ENCODE measurements at regions not wholly inside any gene's neighbourhood (a gene's known extent, or its start where the extent isn't known, plus 50 kb on each side); places are given as distances from the start of the nearest gene placed in this dataset.

DNA sequence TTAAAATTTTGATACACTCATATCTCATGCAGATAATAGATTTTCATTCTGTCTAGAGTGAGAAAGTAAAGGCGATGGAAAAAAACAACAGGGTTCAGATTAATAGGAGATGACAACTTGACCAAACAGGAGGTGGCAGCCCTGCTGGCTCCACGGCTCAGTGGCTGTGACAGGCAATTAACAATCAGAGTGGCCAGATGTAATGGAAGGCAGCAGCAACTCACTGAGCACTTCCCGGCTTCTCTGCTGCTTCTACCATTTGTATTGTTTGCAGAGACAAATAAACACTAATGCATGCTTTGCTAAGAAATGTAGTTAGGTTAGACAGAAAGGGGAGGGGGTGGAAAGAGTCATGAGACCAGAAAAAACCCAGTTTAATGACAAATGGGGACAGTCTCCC lies 473.0 kb upstream of the SLC10A2 start:
- peaks cover 2% of the 10 kb centered on the region; the same call in 1 of the 2 replicates for H3K9me3 ChIP-seq (ENCODE audit: control insufficient read depth, insufficient read depth, low read length)
- no peak overlapping the region for H3K9ac ChIP-seq (ENCODE audit: low read depth, low read length)
- H3K4me1 ChIP-seq (ENCODE audit: insufficient read depth, low read length), result no peaks in the 10 kb centered on the region

GRCh38 chr13:103537616-103538015 lies 471.4 kb upstream of the SLC10A2 start:
- H3K9me3 ChIP-seq (ENCODE audit: control insufficient read depth, insufficient read depth, low read length), result no peaks in the 10 kb centered on the region
- H3K4me1 ChIP-seq (ENCODE audit: insufficient read depth, low read length), result no peaks in the 10 kb centered on the region
- no peaks in the 10 kb centered on the region for H3K36me3 ChIP-seq (ENCODE audit: insufficient read depth, low read length)
- no peak overlapping the region for H3K9ac ChIP-seq (ENCODE audit: low read depth, low read length)

More for the DNA sequence above, 473.0 kb upstream of the SLC10A2 start:
- H3K36me3 ChIP-seq (ENCODE audit: insufficient read depth, low read length), result no peaks in the 10 kb centered on the region

- Histone ChIP-seq H3K9me3 (ENCODE audit: control insufficient read depth, insufficient read depth, low read length) (no peaks in the 10 kb centered on the region), H3K36me3 (ENCODE audit: insufficient read depth, low read length) (no peaks in the 10 kb centered on the region), H3K9ac (ENCODE audit: low read depth, low read length) (no peak overlapping the region), H3K4me1 (ENCODE audit: insufficient read depth, low read length) (no peaks in the 10 kb centered on the region)
Observed at GRCh38 chr13:103531278-103531677, 465.1 kb upstream of the SLC10A2 start.

GRCh38 chr13:103528437-103528836 lies 462.2 kb upstream of the SLC10A2 start:
- Histone ChIP-seq H3K9ac (ENCODE audit: low read depth, low read length) (no peak overlapping the region), H3K36me3 (ENCODE audit: insufficient read depth, low read length) (no peaks in the 10 kb centered on the region), H3K9me3 (ENCODE audit: control insufficient read depth, insufficient read depth, low read length) (no peaks in the 10 kb centered on the region), H3K4me1 (ENCODE audit: insufficient read depth, low read length) (no peaks in the 10 kb centered on the region)

- no peak overlapping the region for H3K9ac ChIP-seq (ENCODE audit: low read depth, low read length)
Observed at GRCh38 chr13:103525530-103525929, 459.3 kb upstream of the SLC10A2 start.

DNA sequence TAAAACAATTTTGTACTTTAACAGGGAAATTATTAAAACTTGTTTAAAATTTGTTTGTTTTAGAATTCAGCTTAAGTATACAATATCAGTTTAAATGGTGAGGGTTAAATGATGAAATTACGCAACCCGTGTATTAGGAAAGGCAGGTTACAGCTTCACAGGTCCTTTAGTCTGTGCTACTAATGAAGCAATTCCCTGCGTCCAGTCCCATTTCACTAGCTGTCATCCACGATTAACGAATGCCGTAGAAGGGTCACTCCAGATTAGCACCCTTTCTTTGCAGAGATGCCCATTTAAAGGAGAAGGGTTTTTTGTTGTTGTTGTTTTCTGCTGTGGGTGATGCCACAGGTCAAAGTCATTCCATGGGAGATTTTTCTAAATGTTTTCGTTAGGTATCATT lies 457.6 kb upstream of the SLC10A2 start:
- Histone ChIP-seq H3K4me1 (ENCODE audit: insufficient read depth, low read length) (no peaks in the 10 kb centered on the region), H3K9ac (ENCODE audit: low read depth, low read length) (no peak overlapping the region), H3K9me3 (ENCODE audit: control insufficient read depth, insufficient read depth, low read length) (no peaks in the 10 kb centered on the region)

More at GRCh38 chr13:103525530-103525929, 459.3 kb upstream of the SLC10A2 start:
- no peaks in the 10 kb centered on the region for H3K4me1 ChIP-seq (ENCODE audit: insufficient read depth, low read length)
- no peaks in the 10 kb centered on the region for H3K9me3 ChIP-seq (ENCODE audit: control insufficient read depth, insufficient read depth, low read length)
- no peaks in the 10 kb centered on the region for H3K36me3 ChIP-seq (ENCODE audit: insufficient read depth, low read length)

DNA sequence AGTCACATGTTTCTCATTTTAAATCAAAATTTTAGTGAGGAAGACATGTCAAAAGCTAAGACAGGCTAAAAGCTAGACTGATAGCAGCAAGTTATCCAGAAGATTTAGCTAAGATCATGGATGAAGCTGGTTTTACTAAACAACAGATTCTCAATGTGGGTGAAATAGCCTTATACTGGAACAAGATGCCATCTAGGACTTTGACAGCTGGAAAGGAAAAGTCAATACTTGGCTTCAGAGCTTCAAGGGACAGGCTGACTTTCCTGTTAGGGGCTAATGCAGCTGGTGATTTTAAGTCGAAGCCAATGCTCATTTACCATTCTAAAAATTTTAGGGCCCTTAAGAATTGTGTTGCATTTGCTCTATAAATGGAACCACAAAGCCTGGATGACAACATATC lies 455.3 kb upstream of the SLC10A2 start:
- Histone ChIP-seq H3K9ac (ENCODE audit: low read depth, low read length) (no peak overlapping the region), H3K9me3 (ENCODE audit: control insufficient read depth, insufficient read depth, low read length) (no peaks in the 10 kb centered on the region), H3K4me1 (ENCODE audit: insufficient read depth, low read length) (no peaks in the 10 kb centered on the region), H3K36me3 (ENCODE audit: insufficient read depth, low read length) (no peaks in the 10 kb centered on the region)

More for the DNA sequence above, 457.6 kb upstream of the SLC10A2 start:
- H3K36me3 ChIP-seq (ENCODE audit: insufficient read depth, low read length), result no peaks in the 10 kb centered on the region

DNA sequence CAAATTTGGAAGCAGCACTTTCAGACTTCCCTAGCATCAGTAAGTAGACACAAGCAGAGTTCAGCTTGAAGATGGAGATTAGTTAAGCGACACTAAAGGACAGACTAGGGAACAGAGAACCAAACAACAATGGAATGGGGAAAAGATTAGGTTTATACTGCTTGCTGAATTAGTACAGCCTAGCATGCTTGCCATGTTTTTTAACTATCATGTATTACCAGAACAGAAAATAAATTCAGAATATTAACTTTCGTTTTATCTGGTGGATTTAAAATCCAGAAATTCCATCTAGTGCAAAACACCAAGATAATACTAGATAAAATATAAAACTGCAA lies 451.5 kb upstream of the SLC10A2 start:
- H3K4me1 ChIP-seq (ENCODE audit: insufficient read depth, low read length), result no peaks in the 10 kb centered on the region
- no peaks in the 10 kb centered on the region for H3K9me3 ChIP-seq (ENCODE audit: control insufficient read depth, insufficient read depth, low read length)
- H3K36me3 ChIP-seq (ENCODE audit: insufficient read depth, low read length), result no peaks in the 10 kb centered on the region
- no peak overlapping the region for H3K9ac ChIP-seq (ENCODE audit: low read depth, low read length)

DNA sequence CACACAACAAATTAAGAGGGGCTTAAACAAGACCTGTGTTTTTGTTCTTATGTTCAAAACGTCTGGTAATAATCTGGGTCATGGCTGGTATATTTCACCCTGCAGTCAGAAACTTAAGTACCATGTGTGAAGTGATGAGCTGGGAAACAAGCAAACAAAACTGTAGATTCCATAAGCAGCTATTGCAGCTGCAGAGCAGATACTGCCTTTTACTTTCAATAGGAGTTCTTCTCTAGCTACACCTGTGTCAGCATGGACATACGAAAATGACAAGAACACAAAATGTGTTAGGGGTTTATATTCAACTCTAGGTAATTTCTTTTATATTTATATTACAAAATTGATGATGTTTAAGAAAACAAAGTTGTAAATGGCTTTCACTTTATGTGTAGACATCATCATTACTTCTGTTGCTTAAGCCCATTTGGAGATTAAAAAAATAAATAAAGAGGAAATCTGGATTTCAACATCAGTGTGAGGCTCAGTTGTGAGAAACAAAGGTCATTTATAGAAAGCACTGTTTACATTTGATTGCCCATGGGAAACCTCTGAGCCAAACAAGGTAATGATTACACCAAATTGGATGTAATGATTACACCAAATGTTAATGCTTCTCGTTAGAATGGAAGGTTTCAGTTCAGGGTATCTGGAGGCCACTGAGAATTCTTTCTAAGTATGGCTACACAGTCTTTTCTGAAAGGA lies 451.0 kb upstream of the SLC10A2 start:
- no peaks in the 10 kb centered on the region for H3K9me3 ChIP-seq (ENCODE audit: control insufficient read depth, insufficient read depth, low read length)
- H3K4me1 ChIP-seq (ENCODE audit: insufficient read depth, low read length), result no peaks in the 10 kb centered on the region
- H3K9ac ChIP-seq (ENCODE audit: low read depth, low read length), result no peak overlapping the region
- H3K36me3 ChIP-seq (ENCODE audit: insufficient read depth, low read length), result no peaks in the 10 kb centered on the region

- Histone ChIP-seq H3K4me1 (ENCODE audit: insufficient read depth, low read length) (no peaks in the 10 kb centered on the region), H3K36me3 (ENCODE audit: insufficient read depth, low read length) (no peaks in the 10 kb centered on the region), H3K9ac (ENCODE audit: low read depth, low read length) (no peak overlapping the region), H3K9me3 (ENCODE audit: control insufficient read depth, insufficient read depth, low read length) (no peaks in the 10 kb centered on the region)
Observed at GRCh38 chr13:103516015-103516795, 450.0 kb upstream of the SLC10A2 start.

DNA sequence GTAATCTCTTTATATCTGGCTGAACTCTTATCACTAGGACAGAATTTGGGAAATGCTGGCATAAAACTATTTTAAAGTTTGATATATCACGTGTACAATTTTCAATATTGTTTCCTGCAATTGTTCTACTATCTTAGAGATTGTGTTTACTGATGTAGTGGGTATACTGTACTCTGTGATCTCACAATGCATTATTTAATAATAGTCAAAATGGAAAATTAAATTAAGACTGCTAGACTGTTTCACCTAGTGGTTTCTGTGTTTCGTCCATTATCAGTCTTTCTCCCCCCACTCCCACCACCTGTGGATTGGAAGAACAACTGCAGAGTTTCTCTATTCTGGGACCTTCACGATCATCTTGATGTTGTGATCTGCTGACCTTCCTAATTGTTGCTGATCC lies 449.2 kb upstream of the SLC10A2 start:
- Histone ChIP-seq H3K36me3 (ENCODE audit: insufficient read depth, low read length) (no peaks in the 10 kb centered on the region), H3K4me1 (ENCODE audit: insufficient read depth, low read length) (no peaks in the 10 kb centered on the region), H3K9me3 (ENCODE audit: control insufficient read depth, insufficient read depth, low read length) (no peaks in the 10 kb centered on the region)

DNA sequence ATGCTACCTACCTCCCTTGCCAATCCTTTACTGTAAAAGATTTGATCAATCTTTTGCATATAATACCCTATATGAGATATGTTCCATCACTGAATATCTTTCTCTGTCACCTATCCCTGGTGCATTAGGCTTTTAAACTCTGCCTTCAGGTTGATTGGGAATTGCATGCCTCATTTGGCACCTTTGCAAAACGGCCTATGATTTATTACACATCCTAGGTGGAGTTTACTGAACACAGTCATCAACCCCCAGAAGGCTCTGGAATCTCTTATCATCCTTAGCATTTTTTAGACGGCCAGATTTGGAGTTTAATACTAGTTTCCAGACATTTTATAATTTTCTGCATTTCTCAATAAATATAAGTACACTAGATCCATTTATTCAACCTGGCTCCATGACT lies 448.4 kb upstream of the SLC10A2 start:
- Histone ChIP-seq H3K36me3 (ENCODE audit: insufficient read depth, low read length) (no peaks in the 10 kb centered on the region), H3K9me3 (ENCODE audit: control insufficient read depth, insufficient read depth, low read length) (no peaks in the 10 kb centered on the region), H3K9ac (ENCODE audit: low read depth, low read length) (no peak overlapping the region), H3K4me1 (ENCODE audit: insufficient read depth, low read length) (no peaks in the 10 kb centered on the region)

More for the DNA sequence above, 449.2 kb upstream of the SLC10A2 start:
- H3K9ac ChIP-seq (ENCODE audit: low read depth, low read length), result no peak overlapping the region

DNA sequence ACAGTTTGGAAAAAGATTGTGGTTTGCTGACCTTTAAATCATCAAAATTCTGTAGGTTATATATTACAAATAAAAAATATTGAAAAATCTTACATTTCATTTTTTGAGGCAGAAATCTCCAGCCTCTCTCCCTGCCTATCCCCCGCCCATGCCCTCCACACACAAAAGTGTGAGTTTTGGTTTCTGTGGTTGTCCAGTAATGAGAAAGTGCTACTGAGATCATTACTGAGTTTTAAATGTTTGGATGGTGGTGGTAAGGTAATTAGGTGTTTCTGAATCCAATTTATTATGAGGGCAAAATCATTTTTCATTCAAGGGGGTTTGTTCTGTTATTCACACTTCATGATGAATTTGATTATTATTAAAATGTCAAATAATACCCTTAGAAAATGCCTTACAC lies 448.0 kb upstream of the SLC10A2 start:
- no peak overlapping the region for H3K9ac ChIP-seq (ENCODE audit: low read depth, low read length)
- no peaks in the 10 kb centered on the region for H3K4me1 ChIP-seq (ENCODE audit: insufficient read depth, low read length)
- H3K9me3 ChIP-seq (ENCODE audit: control insufficient read depth, insufficient read depth, low read length), result no peaks in the 10 kb centered on the region
- no peaks in the 10 kb centered on the region for H3K36me3 ChIP-seq (ENCODE audit: insufficient read depth, low read length)

GRCh38 chr13:103510007-103510535 lies 443.9 kb upstream of the SLC10A2 start:
- Histone ChIP-seq H3K9ac (ENCODE audit: low read depth, low read length) (no peak overlapping the region), H3K4me1 (ENCODE audit: insufficient read depth, low read length) (no peaks in the 10 kb centered on the region), H3K9me3 (ENCODE audit: control insufficient read depth, insufficient read depth, low read length) (no peaks in the 10 kb centered on the region), H3K36me3 (ENCODE audit: insufficient read depth, low read length) (no peaks in the 10 kb centered on the region)

- Histone ChIP-seq H3K9me3 (ENCODE audit: control insufficient read depth, insufficient read depth, low read length) (peaks cover 5% of the 10 kb centered on the region), H3K36me3 (ENCODE audit: insufficient read depth, low read length) (no peaks in the 10 kb centered on the region), H3K4me1 (ENCODE audit: insufficient read depth, low read length) (no peaks in the 10 kb centered on the region), H3K9ac (ENCODE audit: low read depth, low read length) (no peak overlapping the region)
Observed at GRCh38 chr13:103497404-103497803, 431.2 kb upstream of the SLC10A2 start.
